ENCODE measurements at regions not wholly inside any gene's neighbourhood (a gene's known extent, or its start where the extent isn't known, plus 50 kb on each side); places are given as distances from the start of the nearest gene placed in this dataset.

GRCh38 chr6:146892613-146893401, 294.0 kb downstream of the ADGB start:
- H3K27me3 Mint-ChIP-seq (ENCODE audit: insufficient read depth, unreplicated experiment), result no peaks in the 10 kb centered on the region
- no peak for DNase-seq (ENCODE audit: unreplicated experiment)
- intact Hi-C loops (cut with micrococcal nuclease), result no loop called here

GRCh38 chr6:146893690-146894089, 294.9 kb downstream of the ADGB start:
- peaks cover 12% of the 10 kb centered on the region for H3K4me1 Mint-ChIP-seq (ENCODE audit: insufficient read depth, unreplicated experiment)
- no peak for TF ChIP-seq CTCF (IDR thresholded peaks at IDR 0.05; ENCODE audit: unreplicated experiment)
- no peaks in the 10 kb centered on the region for H3K27me3 Mint-ChIP-seq (ENCODE audit: insufficient read depth, unreplicated experiment)
- no peak overlapping the region for H3K4me3 Mint-ChIP-seq (ENCODE audit: unreplicated experiment)
- no TSS peak for BruUV-seq (replicated peaks)
- no peak overlapping the region for H3K27ac Mint-ChIP-seq (ENCODE audit: low read depth, unreplicated experiment)
- ChIA-PET CTCF (interaction anchor here (0.6 to 3.6 kb wide), 2 partner anchors 9 to 10 kb away, joined by 4 to 20 read pairs; no protein-coding TSS in a partner anchor), POLR2A (no interaction called here)
- peaks cover 8% of the 10 kb centered on the region for H3K9me3 Mint-ChIP-seq (ENCODE audit: unreplicated experiment)
- H3K36me3 Mint-ChIP-seq (ENCODE audit: insufficient read depth, unreplicated experiment), result no peaks in the 10 kb centered on the region
- DNase-seq (ENCODE audit: unreplicated experiment), result no peak
- intact Hi-C loops (cut with micrococcal nuclease), result no loop called here

More at GRCh38 chr6:146892613-146893401, 294.0 kb downstream of the ADGB start:
- no peaks in the 10 kb centered on the region for H3K36me3 Mint-ChIP-seq (ENCODE audit: insufficient read depth, unreplicated experiment)
- H3K4me1 Mint-ChIP-seq (ENCODE audit: insufficient read depth, unreplicated experiment), result peaks cover 12% of the 10 kb centered on the region
- BruUV-seq (replicated peaks), result no TSS peak
- CTCF ChIA-PET, result interaction anchor here (3.6 kb wide), 1 partner anchor 9 kb away, joined by 20 read pairs; no protein-coding TSS in a partner anchor
- H3K4me3 Mint-ChIP-seq (ENCODE audit: unreplicated experiment), result no peak overlapping the region
- no peak overlapping the region for H3K27ac Mint-ChIP-seq (ENCODE audit: low read depth, unreplicated experiment)
- peaks cover 8% of the 10 kb centered on the region for H3K9me3 Mint-ChIP-seq (ENCODE audit: unreplicated experiment)
- POLR2A ChIA-PET, result interaction anchor here (0.8 kb wide), 1 partner anchor 1285 kb away, joined by 3 read pairs; no protein-coding TSS in a partner anchor
- TF ChIP-seq CTCF (IDR thresholded peaks at IDR 0.05; ENCODE audit: unreplicated experiment), result no peak

GRCh38 chr6:146894624-146895023, 295.9 kb downstream of the ADGB start:
- peaks cover 8% of the 10 kb centered on the region for H3K9me3 Mint-ChIP-seq (ENCODE audit: unreplicated experiment)
- H3K4me1 Mint-ChIP-seq (ENCODE audit: insufficient read depth, unreplicated experiment), result peaks cover 12% of the 10 kb centered on the region
- no peaks in the 10 kb centered on the region for H3K27me3 Mint-ChIP-seq (ENCODE audit: insufficient read depth, unreplicated experiment)
- intact Hi-C loops (cut with micrococcal nuclease), result no loop called here
- H3K36me3 Mint-ChIP-seq (ENCODE audit: insufficient read depth, unreplicated experiment), result no peaks in the 10 kb centered on the region
- no peak overlapping the region for H3K4me3 Mint-ChIP-seq (ENCODE audit: unreplicated experiment)
- no peak for TF ChIP-seq CTCF (IDR thresholded peaks at IDR 0.05; ENCODE audit: unreplicated experiment)
- H3K27ac Mint-ChIP-seq (ENCODE audit: low read depth, unreplicated experiment), result no peak overlapping the region
- POLR2A ChIA-PET, result no interaction called here
- no peak for DNase-seq (ENCODE audit: unreplicated experiment)
- BruUV-seq (replicated peaks), result no TSS peak
- CTCF ChIA-PET, result interaction anchor here (0.6 to 1.2 kb wide), 3 partner anchors 10 to 1271 kb away, joined by 3 to 4 read pairs (median 3); no protein-coding TSS in a partner anchor

- Mint-ChIP-seq H3K27ac (ENCODE audit: low read depth, unreplicated experiment) (no peak overlapping the region), H3K4me1 (ENCODE audit: insufficient read depth, unreplicated experiment) (peaks cover 12% of the 10 kb centered on the region), H3K9me3 (ENCODE audit: unreplicated experiment) (peaks cover 8% of the 10 kb centered on the region), H3K4me3 (ENCODE audit: unreplicated experiment) (no peak overlapping the region), H3K36me3 (ENCODE audit: insufficient read depth, unreplicated experiment) (no peaks in the 10 kb centered on the region), H3K27me3 (ENCODE audit: insufficient read depth, unreplicated experiment) (no peaks in the 10 kb centered on the region)
- ChIA-PET CTCF (interaction anchor here (0.8 to 1.2 kb wide), 3 partner anchors 9 to 612 kb away, joined by 3 to 4 read pairs (median 3); no protein-coding TSS in a partner anchor), POLR2A (no interaction called here)
- intact Hi-C loops (cut with micrococcal nuclease), result no loop called here
- no TSS peak for BruUV-seq (replicated peaks)
- no peak for TF ChIP-seq CTCF (IDR thresholded peaks at IDR 0.05; ENCODE audit: unreplicated experiment)
- DNase-seq (ENCODE audit: unreplicated experiment), result no peak
These were observed 296.5 kb downstream of the ADGB start for GRCh38 chr6:146895101-146895771.

Measured in MCF 10A (cell line).